Lower leg skin (tissue), 4 donors: ENCODE measurements at regions not wholly inside any gene's neighbourhood (a gene's known extent, or its start where the extent isn't known, plus 50 kb on each side); places are given as distances from the start of the nearest gene placed in this dataset.

ENCODE experiments used
- DNase-seq, 2 donors: peaks; one replicate each; pipeline ENCODE4 v3.0.0-alpha.2; 2019; ENCODE audit warnings: low spot score in 2 of 2
- H3K4me3 ChIP-seq: fragments of 200-600 bp; sonication (generic); 2 replicates; pipeline ENCODE4 v1.5.1; 2017; ENCODE audit warnings: mild to moderate bottlenecking, low read depth; ENCODE audit not compliant: poor library complexity, severe bottlenecking
- CTCF ChIP-seq, 3 donors: fragments of 450-650 bp; IDR thresholded peaks; one replicate each; pipeline ENCODE4 v1.5.1; 2016; ENCODE audit warnings: antibody characterized with exemption in 3 of 3, mild to moderate bottlenecking in 3 of 3, moderate library complexity in 2 of 3
- POLR2A ChIP-seq, 2 donors: fragments of 450-650 bp; IDR thresholded peaks; one replicate each; pipeline ENCODE4 v1.6.1; 2016 to 2017; ENCODE audit warnings: antibody characterized with exemption in 2 of 2, mild to moderate bottlenecking in 1 of 2, moderate library complexity in 1 of 2
- WGBS, 2 donors: methylation state at CpG; one replicate each; pipeline ENCODE4 v1.1.5; 2018; 5-methylcytosine and 5-hydroxymethylcytosine counted together
- intact Hi-C: fragments of 100-400 bp; cut with DNase I; formaldehyde crosslinking; loops from one replicate; pipeline ENCODE4 v1.15.0; 2023; ENCODE audit warnings: low total_unique reads

GRCh38 chr9:70472268-70473249 lies 58.1 kb upstream of the KLF9 start:
- WGBS, 2 donors, result 83 to 92% methylated on average over 14 of the region's 14 CpGs

GRCh38 chr9:70470050-70471015 lies 55.9 kb upstream of the KLF9 start:
- intact Hi-C loops, result no loop called here
- TF ChIP-seq POLR2A (IDR thresholded peaks at IDR 0.05) (no peak), CTCF (IDR thresholded peaks at IDR 0.05) (no peak)
- DNase-seq, result peak; percentile 59 to 86
- no peak overlapping the region for H3K4me3 ChIP-seq
- WGBS, 2 donors, result 43% methylated on average over 9 of the region's 9 CpGs

More at GRCh38 chr9:70472268-70473249, 58.1 kb upstream of the KLF9 start:
- no peak for TF ChIP-seq CTCF (IDR thresholded peaks at IDR 0.05)
- TF ChIP-seq POLR2A (IDR thresholded peaks at IDR 0.05), result no peak
- intact Hi-C loops, result no loop called here
- H3K4me3 ChIP-seq, result no peak overlapping the region
- DNase-seq, result no peak

DNA sequence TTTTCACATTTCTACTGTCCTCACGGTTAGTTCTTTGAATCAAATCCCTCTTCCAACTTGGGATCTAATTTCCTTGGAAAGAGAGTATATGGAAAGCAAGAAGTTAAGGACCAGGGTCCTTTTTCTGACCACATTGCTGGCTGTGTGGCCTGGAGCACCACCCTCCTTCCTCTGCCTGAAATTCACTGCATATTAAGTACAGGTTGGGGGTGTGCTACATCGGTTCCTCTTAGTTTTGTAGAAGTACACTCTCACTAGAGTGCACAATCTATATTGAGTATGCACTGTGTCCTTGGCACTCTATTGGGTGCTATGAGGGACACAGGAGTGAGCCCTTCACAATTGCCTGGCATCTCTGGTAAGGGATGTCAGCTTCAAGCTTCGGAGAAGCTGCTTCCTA lies 53.8 kb upstream of the KLF9 start:
- TF ChIP-seq CTCF (IDR thresholded peaks at IDR 0.05) (no peak), POLR2A (IDR thresholded peaks at IDR 0.05) (no peak)
- DNase-seq, result no peak
- intact Hi-C loops, result no loop called here

GRCh38 chr9:70466976-70467561 lies 52.6 kb upstream of the KLF9 start:
- 78 to 79% methylated on average over 6 of the region's 6 CpGs for WGBS, 2 donors
- intact Hi-C loops, result no loop called here
- no peak overlapping the region for H3K4me3 ChIP-seq
- no peak for TF ChIP-seq CTCF (IDR thresholded peaks at IDR 0.05)
- no peak for TF ChIP-seq POLR2A (IDR thresholded peaks at IDR 0.05)
- DNase-seq, result no peak

More for the DNA sequence above, 53.8 kb upstream of the KLF9 start:
- 81 to 93% methylated on average over 3 of the region's 3 CpGs for WGBS, 2 donors
- H3K4me3 ChIP-seq, result no peak overlapping the region

GRCh38 chr9:70465904-70466303 lies 51.4 kb upstream of the KLF9 start:
- H3K4me3 ChIP-seq, result no peak overlapping the region
- TF ChIP-seq POLR2A (IDR thresholded peaks at IDR 0.05) (no peak), CTCF (IDR thresholded peaks at IDR 0.05) (no peak)
- no peak for DNase-seq
- intact Hi-C loops, result no loop called here
- 76 to 88% methylated on average over 8 of the region's 8 CpGs for WGBS, 2 donors
